Lower lobe of right lung (tissue), 2 donors: ENCODE measurements at regions not wholly inside any gene's neighbourhood (a gene's known extent, or its start where the extent isn't known, plus 50 kb on each side); places are given as distances from the start of the nearest gene placed in this dataset.

Experiments used
- ATAC-seq, 2 donors: fragments of 200-7000 bp; cut with Tn5 transposase; one replicate each; pipeline ENCODE4 v1.9.1; 2020 to 2022; ENCODE audit warnings: mild to moderate bottlenecking in 2 of 2, moderate library complexity in 2 of 2
- DNase-seq: peaks from one replicate; pipeline ENCODE4 v3.0.0-alpha.2; 2020
- H3K27ac ChIP-seq: fragments of 200-600 bp; one replicate; pipeline ENCODE4 v1.8.0; 2022
- H3K27me3 ChIP-seq: fragments of 200-600 bp; one replicate; pipeline ENCODE4 v1.8.0; 2022; ENCODE audit warnings: low read depth
- H3K36me3 ChIP-seq: fragments of 200-600 bp; one replicate; pipeline ENCODE4 v1.8.0; 2022; ENCODE audit warnings: mild to moderate bottlenecking
- H3K4me1 ChIP-seq: fragments of 200-600 bp; one replicate; pipeline ENCODE4 v1.8.0; 2022
- H3K4me3 ChIP-seq: fragments of 200-600 bp; one replicate; pipeline ENCODE4 v1.8.0; 2022; ENCODE audit warnings: mild to moderate bottlenecking
- H3K9me3 ChIP-seq: fragments of 200-600 bp; one replicate; pipeline ENCODE4 v1.8.0; 2022
- CTCF ChIP-seq: fragments of 200-600 bp; IDR thresholded peaks from one replicate; pipeline ENCODE4 v1.8.0; 2022; ENCODE audit warnings: antibody characterized with exemption, mild to moderate bottlenecking
- intact Hi-C: fragments of 100-400 bp; cut with DNase I; formaldehyde crosslinking; loops from one replicate; pipeline ENCODE4 v1.11.0; 2022
- donor health status: DM: no; HTN: yes; CAD: no; lungs with severe emphysema.

- no peaks in the 10 kb centered on the region for H3K9me3 ChIP-seq
- DNase-seq (no peak), ATAC-seq (no peak)
- intact Hi-C loops: no loop called here
- H3K4me1 ChIP-seq: no peaks in the 10 kb centered on the region
- H3K27me3 ChIP-seq: no peaks in the 10 kb centered on the region
- H3K4me3 ChIP-seq: no peak overlapping the region
- H3K36me3 ChIP-seq: no peaks in the 10 kb centered on the region
- TF ChIP-seq CTCF: no peak
- H3K27ac ChIP-seq: no peak overlapping the region
These were observed 1157.6 kb upstream of the TENM3 start for GRCh38 chr4:181085557-181085956.

- H3K36me3 ChIP-seq: no peaks in the 10 kb centered on the region
- H3K4me1 ChIP-seq: no peaks in the 10 kb centered on the region
- H3K9me3 ChIP-seq: no peaks in the 10 kb centered on the region
- intact Hi-C loops: no loop called here
- H3K27me3 ChIP-seq: no peaks in the 10 kb centered on the region
- no peak overlapping the region for H3K27ac ChIP-seq
- TF ChIP-seq CTCF: no peak
- DNase-seq (no peak), ATAC-seq (no peak)
- H3K4me3 ChIP-seq: no peak overlapping the region
These were observed 1137.7 kb upstream of the TENM3 start for GRCh38 chr4:181105487-181105886.

GRCh38 chr4:181106398-181106797 lies 1136.8 kb upstream of the TENM3 start:
- H3K4me1 ChIP-seq: no peaks in the 10 kb centered on the region
- H3K4me3 ChIP-seq: no peak overlapping the region
- no peak overlapping the region for H3K27ac ChIP-seq
- intact Hi-C loops: no loop called here
- no peaks in the 10 kb centered on the region for H3K36me3 ChIP-seq
- H3K9me3 ChIP-seq: no peaks in the 10 kb centered on the region
- ATAC-seq: no peak
- no peak for TF ChIP-seq CTCF
- no peaks in the 10 kb centered on the region for H3K27me3 ChIP-seq
- DNase-seq: no peak

- no peak for TF ChIP-seq CTCF
These were observed 1135.0 kb upstream of the TENM3 start for GRCh38 chr4:181108237-181108636.

GRCh38 chr4:181119186-181119585 lies 1124.0 kb upstream of the TENM3 start:
- H3K36me3 ChIP-seq: no peaks in the 10 kb centered on the region
- no peak for TF ChIP-seq CTCF
- no peak overlapping the region for H3K27ac ChIP-seq
- H3K4me3 ChIP-seq: no peak overlapping the region
- H3K9me3 ChIP-seq: no peaks in the 10 kb centered on the region
- H3K27me3 ChIP-seq: no peaks in the 10 kb centered on the region
- no peak for DNase-seq
- ATAC-seq: no peak
- intact Hi-C loops: no loop called here
- no peaks in the 10 kb centered on the region for H3K4me1 ChIP-seq

More at GRCh38 chr4:181108237-181108636, 1135.0 kb upstream of the TENM3 start:
- DNase-seq: no peak
- intact Hi-C loops: no loop called here
- H3K36me3 ChIP-seq: no peaks in the 10 kb centered on the region
- no peaks in the 10 kb centered on the region for H3K4me1 ChIP-seq
- H3K9me3 ChIP-seq: no peaks in the 10 kb centered on the region
- H3K27me3 ChIP-seq: no peaks in the 10 kb centered on the region
- no peak overlapping the region for H3K4me3 ChIP-seq
- no peak for ATAC-seq
- H3K27ac ChIP-seq: no peak overlapping the region

- DNase-seq (no peak), ATAC-seq (no peak)
- Histone ChIP-seq H3K9me3 (no peaks in the 10 kb centered on the region), H3K4me3 (no peak overlapping the region), H3K36me3 (no peaks in the 10 kb centered on the region), H3K27ac (no peak overlapping the region), H3K4me1 (no peaks in the 10 kb centered on the region), H3K27me3 (no peaks in the 10 kb centered on the region)
- no peak for TF ChIP-seq CTCF
- intact Hi-C loops: no loop called here
These were observed 1121.5 kb upstream of the TENM3 start for GRCh38 chr4:181121733-181122132.
